SK-N-SH treated with all-trans-retinoic acid at 6 μM for 48 hours (cell line): ENCODE measurements at regions not wholly inside any gene's neighbourhood (a gene's known extent, or its start where the extent isn't known, plus 50 kb on each side); places are given as distances from the start of the nearest gene placed in this dataset.

Experiments
- ARNTL ChIP-seq: fragments of 450-650 bp; formaldehyde crosslinking; IDR thresholded peaks from 2 replicates; pipeline ENCODE4 v1.5.0; 2020; ENCODE audit warnings: low read depth, mild to moderate bottlenecking, moderate library complexity, borderline replicate concordance
- BACH2 ChIP-seq: fragments of 250-450 bp; sonication (Bioruptor Pico); IDR thresholded peaks from 2 replicates; pipeline ENCODE4 v1.9.0; 2021; ENCODE audit warnings: mild to moderate bottlenecking, borderline replicate concordance
- CREB5 ChIP-seq: fragments of 250-450 bp; sonication (Bioruptor Pico); IDR thresholded peaks from 2 replicates; pipeline ENCODE4 v1.5.1; 2020; ENCODE audit warnings: low read depth, mild to moderate bottlenecking, moderate library complexity
- CSRNP3 ChIP-seq: fragments of 250-450 bp; sonication (Bioruptor Pico); IDR thresholded peaks from 2 replicates; pipeline ENCODE4 v1.5.1; 2021; ENCODE audit warnings: mild to moderate bottlenecking, moderate library complexity
- GLIS3 ChIP-seq: fragments of 250-450 bp; sonication (Bioruptor Pico); IDR thresholded peaks from 2 replicates; pipeline ENCODE4 v1.5.0; 2020; ENCODE audit warnings: mild to moderate bottlenecking, moderate library complexity
- OSR1 ChIP-seq: fragments of 250-450 bp; sonication (Bioruptor Pico); IDR thresholded peaks from 2 replicates; pipeline ENCODE4 v1.8.0; 2022; ENCODE audit warnings: moderate library complexity, mild to moderate bottlenecking, inconsistent platforms
- PPARA ChIP-seq: fragments of 250-450 bp; sonication (Bioruptor Pico); IDR thresholded peaks from 2 replicates; pipeline ENCODE4 v1.5.0; 2020; ENCODE audit warnings: mild to moderate bottlenecking, borderline replicate concordance
- RARB ChIP-seq: fragments of 250-450 bp; sonication (Bioruptor Pico); IDR thresholded peaks from 2 replicates; pipeline ENCODE4 v1.8.0; 2021; ENCODE audit warnings: mild to moderate bottlenecking, moderate library complexity
- ZFP3 ChIP-seq: fragments of 250-450 bp; sonication (Bioruptor Pico); IDR thresholded peaks from 2 replicates; pipeline ENCODE4 v1.5.0; 2020; ENCODE audit warnings: mild to moderate bottlenecking, moderate library complexity
- ZFP30 ChIP-seq: fragments of 450-650 bp; formaldehyde crosslinking; IDR thresholded peaks from 2 replicates; pipeline ENCODE4 v1.5.0; 2022; ENCODE audit warnings: mild to moderate bottlenecking, moderate library complexity
- ZNF70 ChIP-seq: fragments of 450-650 bp; formaldehyde crosslinking; IDR thresholded peaks from 2 replicates; pipeline ENCODE4 v1.5.0; 2020; ENCODE audit warnings: mild to moderate bottlenecking, moderate library complexity
- TF ChIP-seq, protein P1 (sequence below): fragments of 250-450 bp; sonication (Bioruptor Pico); IDR thresholded peaks from 2 replicates; pipeline ENCODE4 v1.8.0; 2020; ENCODE audit warnings: mild to moderate bottlenecking, moderate library complexity, borderline replicate concordance
- TF ChIP-seq, protein P2 (sequence below): fragments of 250-450 bp; sonication (Bioruptor Pico); IDR thresholded peaks from 2 replicates; pipeline ENCODE4 v1.5.0; 2020; ENCODE audit warnings: mild to moderate bottlenecking, moderate library complexity
- TF ChIP-seq, protein P3 (sequence below): fragments of 250-450 bp; sonication (Bioruptor Pico); IDR thresholded peaks from 2 replicates; pipeline ENCODE4 v1.8.0; 2021; ENCODE audit warnings: low read depth, mild to moderate bottlenecking, moderate library complexity, borderline replicate concordance

DNA sequence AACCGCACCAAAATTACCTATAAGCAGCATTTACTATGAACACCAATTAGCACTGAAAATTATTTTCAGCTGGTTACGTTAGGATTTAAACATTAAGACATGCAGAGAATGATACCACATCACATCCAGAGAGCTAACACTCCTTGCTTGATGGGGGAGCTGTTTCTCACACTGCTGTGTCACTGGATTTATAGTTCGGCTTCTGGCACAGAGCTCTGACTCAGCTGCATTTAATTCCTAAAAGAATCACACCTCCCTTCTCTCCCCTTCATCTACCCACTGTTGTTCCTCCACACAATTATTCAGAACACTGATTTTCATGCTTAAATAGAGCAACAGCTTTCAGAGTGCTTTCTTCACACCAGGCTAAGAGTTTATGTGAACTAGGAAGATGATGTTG is 82.6 kb upstream of the SV2C start:
- TF ChIP-seq RARB (CRISPR knock-in tag) (no peak), PPARA (CRISPR knock-in tag) (no peak), ZFP3 (no peak), ZNF70 (no peak), BACH2 (CRISPR knock-in tag) (no peak), GLIS3 (CRISPR knock-in tag) (no peak), ARNTL (CRISPR knock-in tag) (no peak), CREB5 (CRISPR knock-in tag) (no peak), OSR1 (CRISPR knock-in tag) (no peak), CSRNP3 (CRISPR knock-in tag) (no peak), ZFP30 (CRISPR knock-in tag) (no peak)
- TF ChIP-seq, protein P1, sequence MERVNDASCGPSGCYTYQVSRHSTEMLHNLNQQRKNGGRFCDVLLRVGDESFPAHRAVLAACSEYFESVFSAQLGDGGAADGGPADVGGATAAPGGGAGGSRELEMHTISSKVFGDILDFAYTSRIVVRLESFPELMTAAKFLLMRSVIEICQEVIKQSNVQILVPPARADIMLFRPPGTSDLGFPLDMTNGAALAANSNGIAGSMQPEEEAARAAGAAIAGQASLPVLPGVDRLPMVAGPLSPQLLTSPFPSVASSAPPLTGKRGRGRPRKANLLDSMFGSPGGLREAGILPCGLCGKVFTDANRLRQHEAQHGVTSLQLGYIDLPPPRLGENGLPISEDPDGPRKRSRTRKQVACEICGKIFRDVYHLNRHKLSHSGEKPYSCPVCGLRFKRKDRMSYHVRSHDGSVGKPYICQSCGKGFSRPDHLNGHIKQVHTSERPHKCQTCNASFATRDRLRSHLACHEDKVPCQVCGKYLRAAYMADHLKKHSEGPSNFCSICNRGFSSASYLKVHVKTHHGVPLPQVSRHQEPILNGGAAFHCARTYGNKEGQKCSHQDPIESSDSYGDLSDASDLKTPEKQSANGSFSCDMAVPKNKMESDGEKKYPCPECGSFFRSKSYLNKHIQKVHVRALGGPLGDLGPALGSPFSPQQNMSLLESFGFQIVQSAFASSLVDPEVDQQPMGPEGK = no peak
- TF ChIP-seq, protein P2, sequence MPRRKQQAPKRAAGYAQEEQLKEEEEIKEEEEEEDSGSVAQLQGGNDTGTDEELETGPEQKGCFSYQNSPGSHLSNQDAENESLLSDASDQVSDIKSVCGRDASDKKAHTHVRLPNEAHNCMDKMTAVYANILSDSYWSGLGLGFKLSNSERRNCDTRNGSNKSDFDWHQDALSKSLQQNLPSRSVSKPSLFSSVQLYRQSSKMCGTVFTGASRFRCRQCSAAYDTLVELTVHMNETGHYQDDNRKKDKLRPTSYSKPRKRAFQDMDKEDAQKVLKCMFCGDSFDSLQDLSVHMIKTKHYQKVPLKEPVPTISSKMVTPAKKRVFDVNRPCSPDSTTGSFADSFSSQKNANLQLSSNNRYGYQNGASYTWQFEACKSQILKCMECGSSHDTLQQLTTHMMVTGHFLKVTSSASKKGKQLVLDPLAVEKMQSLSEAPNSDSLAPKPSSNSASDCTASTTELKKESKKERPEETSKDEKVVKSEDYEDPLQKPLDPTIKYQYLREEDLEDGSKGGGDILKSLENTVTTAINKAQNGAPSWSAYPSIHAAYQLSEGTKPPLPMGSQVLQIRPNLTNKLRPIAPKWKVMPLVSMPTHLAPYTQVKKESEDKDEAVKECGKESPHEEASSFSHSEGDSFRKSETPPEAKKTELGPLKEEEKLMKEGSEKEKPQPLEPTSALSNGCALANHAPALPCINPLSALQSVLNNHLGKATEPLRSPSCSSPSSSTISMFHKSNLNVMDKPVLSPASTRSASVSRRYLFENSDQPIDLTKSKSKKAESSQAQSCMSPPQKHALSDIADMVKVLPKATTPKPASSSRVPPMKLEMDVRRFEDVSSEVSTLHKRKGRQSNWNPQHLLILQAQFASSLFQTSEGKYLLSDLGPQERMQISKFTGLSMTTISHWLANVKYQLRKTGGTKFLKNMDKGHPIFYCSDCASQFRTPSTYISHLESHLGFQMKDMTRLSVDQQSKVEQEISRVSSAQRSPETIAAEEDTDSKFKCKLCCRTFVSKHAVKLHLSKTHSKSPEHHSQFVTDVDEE (CRISPR knock-in tag) = no peak
- TF ChIP-seq, protein P3, sequence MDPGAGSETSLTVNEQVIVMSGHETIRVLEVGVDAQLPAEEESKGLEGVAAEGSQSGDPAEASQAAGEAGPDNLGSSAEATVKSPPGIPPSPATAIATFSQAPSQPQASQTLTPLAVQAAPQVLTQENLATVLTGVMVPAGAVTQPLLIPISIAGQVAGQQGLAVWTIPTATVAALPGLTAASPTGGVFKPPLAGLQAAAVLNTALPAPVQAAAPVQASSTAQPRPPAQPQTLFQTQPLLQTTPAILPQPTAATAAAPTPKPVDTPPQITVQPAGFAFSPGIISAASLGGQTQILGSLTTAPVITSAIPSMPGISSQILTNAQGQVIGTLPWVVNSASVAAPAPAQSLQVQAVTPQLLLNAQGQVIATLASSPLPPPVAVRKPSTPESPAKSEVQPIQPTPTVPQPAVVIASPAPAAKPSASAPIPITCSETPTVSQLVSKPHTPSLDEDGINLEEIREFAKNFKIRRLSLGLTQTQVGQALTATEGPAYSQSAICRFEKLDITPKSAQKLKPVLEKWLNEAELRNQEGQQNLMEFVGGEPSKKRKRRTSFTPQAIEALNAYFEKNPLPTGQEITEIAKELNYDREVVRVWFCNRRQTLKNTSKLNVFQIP (CRISPR knock-in tag) = no peak
